GM12864 (cell line): ENCODE measurements at regions not wholly inside any gene's neighbourhood (a gene's known extent, or its start where the extent isn't known, plus 50 kb on each side); places are given as distances from the start of the nearest gene placed in this dataset.

Experiments used
- DNase-seq: peaks from one replicate; pipeline ENCODE4 v3.0.0-alpha.2; 2011; ENCODE audit warnings: low read depth
- H3K4me3 ChIP-seq: 2 replicates; pipeline ENCODE4 v1.5.1; 2011; ENCODE audit warnings: mild to moderate bottlenecking, low read depth, low read length, control low read depth
- TF ChIP-seq, protein P1 (sequence below): IDR thresholded peaks from 2 replicates; pipeline ENCODE4 v1.5.1; 2011; ENCODE audit warnings: low read depth, mild to moderate bottlenecking, moderate library complexity, low read length, control low read depth, inconsistent platforms; ENCODE audit errors: missing control alignments

DNA sequence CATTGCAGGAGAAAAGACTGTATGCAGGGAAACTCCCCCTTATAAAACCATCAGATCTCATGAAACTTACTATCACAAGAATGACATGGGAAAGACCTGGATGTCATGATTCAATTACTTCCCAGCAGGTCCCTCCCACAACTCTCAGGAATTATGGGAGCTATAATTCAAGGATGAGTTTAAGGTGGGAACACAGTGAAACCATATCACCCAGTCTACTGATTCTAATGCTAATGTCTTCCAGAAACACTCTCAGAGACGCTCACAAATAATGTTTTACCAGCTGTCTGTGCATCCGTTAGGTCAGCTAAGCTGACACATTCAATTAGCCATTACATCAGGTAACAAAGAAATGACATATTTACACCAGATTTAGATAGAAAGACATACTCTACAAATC is 637.9 kb downstream of the NLGN4Y start:
- no peak for DNase-seq
- TF ChIP-seq, protein P1, sequence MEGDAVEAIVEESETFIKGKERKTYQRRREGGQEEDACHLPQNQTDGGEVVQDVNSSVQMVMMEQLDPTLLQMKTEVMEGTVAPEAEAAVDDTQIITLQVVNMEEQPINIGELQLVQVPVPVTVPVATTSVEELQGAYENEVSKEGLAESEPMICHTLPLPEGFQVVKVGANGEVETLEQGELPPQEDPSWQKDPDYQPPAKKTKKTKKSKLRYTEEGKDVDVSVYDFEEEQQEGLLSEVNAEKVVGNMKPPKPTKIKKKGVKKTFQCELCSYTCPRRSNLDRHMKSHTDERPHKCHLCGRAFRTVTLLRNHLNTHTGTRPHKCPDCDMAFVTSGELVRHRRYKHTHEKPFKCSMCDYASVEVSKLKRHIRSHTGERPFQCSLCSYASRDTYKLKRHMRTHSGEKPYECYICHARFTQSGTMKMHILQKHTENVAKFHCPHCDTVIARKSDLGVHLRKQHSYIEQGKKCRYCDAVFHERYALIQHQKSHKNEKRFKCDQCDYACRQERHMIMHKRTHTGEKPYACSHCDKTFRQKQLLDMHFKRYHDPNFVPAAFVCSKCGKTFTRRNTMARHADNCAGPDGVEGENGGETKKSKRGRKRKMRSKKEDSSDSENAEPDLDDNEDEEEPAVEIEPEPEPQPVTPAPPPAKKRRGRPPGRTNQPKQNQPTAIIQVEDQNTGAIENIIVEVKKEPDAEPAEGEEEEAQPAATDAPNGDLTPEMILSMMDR, result no peak

DNA sequence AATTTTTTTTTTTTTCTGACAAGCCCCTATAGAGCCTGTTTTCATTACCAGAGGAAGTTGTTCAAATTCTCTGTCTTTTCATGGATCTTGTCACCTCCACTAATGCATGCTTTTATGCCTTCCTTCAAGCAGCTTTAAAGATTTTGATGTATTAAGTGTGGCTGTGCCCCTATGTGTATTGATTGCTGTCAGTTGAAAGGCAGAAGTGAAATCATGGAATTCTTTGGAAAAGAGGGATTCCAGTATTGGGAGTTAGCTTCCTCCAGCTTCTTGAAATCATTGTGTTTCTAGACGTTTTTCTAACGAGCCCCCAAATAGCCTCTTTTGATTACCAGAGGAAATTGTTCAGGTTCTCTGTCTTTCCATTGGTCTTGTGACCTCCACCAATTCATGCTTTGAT is 655.6 kb downstream of the NLGN4Y start:
- no peak overlapping the region for H3K4me3 ChIP-seq
- DNase-seq, result no peak
- TF ChIP-seq, protein P1, result no peak

More for the DNA sequence above, 637.9 kb downstream of the NLGN4Y start:
- no peak overlapping the region for H3K4me3 ChIP-seq

DNA sequence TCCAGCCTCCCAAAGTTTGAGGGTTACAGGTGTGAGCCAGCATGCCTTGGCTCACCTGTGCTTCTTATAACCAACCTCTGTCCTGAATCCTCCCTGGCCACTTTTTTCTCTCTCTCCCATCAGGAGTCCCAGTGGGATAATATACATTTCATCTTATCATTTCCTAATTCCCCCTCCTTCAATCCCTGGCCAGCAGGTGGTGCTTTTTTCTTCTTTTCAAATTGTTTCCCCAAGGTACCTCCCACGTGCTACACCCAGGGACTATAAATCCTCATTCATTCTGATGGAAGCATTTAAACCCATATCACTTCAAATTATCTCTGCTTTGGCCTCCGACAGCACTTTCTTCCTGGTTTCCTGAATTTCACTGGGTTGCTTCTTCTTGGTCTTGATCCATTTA is 704.7 kb downstream of the NLGN4Y start:
- TF ChIP-seq, protein P1, result peak; percentile 4
- H3K4me3 ChIP-seq, result no peak overlapping the region
- DNase-seq, result no peak

DNA sequence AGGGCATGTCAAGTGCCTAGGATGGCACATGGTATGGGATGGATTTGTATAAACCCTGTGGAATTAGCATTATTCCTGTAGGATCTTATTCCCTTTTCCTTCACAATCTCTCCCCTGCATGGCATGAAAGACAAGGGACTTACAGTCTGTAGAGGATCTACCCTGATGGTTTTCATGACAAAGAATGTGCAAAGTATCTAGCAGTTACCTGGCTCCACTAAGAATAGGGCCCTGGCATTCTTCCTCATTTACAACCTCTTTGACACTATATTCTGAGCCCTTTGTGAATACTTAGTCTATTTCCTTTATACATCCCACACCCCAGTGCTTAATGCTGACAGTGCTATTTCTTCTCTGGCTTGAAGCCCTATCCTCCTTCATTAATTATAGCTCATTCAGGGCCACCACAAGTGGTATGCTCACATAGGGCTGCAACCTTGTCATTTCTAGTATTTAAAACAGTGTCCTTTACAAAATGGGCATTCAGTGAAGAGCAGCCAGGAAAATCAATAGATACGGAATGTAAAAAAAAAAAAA is 715.3 kb downstream of the NLGN4Y start:
- no peak overlapping the region for H3K4me3 ChIP-seq
- DNase-seq, result no peak
- TF ChIP-seq, protein P1, result no peak

DNA sequence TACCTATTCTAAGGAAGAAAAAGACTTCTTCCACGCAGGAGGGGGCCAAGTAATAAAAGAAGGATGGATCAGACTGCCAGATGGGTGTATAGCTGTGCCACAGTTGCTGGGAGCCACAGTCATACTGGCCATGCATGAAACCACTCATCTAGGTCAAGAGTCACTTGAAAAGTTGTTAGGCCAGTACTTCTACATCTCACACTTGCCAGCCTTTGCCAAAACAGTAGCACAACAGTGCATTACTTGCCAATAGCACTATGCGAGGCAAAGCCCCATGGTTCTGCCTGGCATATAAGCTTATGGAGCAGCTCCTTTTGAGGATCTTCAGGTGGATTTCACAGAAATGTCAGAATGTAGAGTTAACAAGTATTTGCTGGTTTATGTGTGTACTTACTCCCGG is 735.0 kb downstream of the NLGN4Y start:
- H3K4me3 ChIP-seq, result no peak overlapping the region

DNA sequence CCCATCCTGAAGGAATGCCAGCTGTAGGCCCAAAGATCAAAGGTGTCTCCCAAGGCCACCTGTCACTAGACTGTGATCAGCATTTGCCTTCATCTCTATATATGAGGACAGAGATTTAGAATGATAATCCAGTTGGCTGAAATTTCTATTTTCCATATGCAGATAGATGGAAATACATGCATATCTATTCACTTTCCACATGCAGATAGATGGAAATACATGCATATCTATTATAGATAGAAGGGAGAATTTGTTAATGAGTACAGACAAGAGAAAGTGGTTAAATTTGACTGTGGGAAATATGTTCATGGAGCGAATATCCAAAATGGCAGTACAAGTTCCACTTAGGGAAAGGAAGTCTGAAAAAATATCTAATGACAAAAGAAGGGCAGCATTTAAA is 762.2 kb downstream of the NLGN4Y start:
- TF ChIP-seq, protein P1, result no peak
- DNase-seq, result no peak
- no peak overlapping the region for H3K4me3 ChIP-seq

More for the DNA sequence above, 735.0 kb downstream of the NLGN4Y start:
- TF ChIP-seq, protein P1, result no peak
- no peak for DNase-seq

DNA sequence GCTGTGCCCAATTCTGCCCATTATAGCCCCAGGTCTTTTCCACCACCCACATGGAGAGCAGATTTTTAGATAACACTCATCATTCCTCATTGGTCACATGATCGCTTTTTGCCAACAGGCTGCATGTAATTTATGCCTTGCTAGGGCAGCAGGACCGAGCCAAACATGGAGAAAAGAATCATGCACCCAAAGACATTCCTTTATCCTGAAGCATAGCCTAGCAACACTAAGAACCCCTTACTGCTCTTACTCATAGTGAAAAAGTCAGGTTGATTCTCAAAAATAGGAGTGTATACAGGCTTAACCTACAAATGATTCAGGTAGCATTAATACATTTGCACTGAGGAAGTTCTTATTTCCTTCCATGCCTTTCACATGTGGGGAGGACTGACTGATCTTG is 765.5 kb downstream of the NLGN4Y start:
- no peak overlapping the region for H3K4me3 ChIP-seq
- TF ChIP-seq, protein P1, result no peak
- DNase-seq, result no peak
